HEK293 (cell line): ENCODE measurements at regions not wholly inside any gene's neighbourhood (a gene's known extent, or its start where the extent isn't known, plus 50 kb on each side); places are given as distances from the start of the nearest gene placed in this dataset.

Source experiments
- AEBP2 ChIP-seq: fragments of 450-650 bp; formaldehyde crosslinking; IDR thresholded peaks from 2 replicates; pipeline ENCODE4 v1.5.1; 2016; ENCODE audit warnings: missing biosample characterization, missing genetic modification characterization, borderline replicate concordance
- CTCF ChIP-seq: fragments of 450-650 bp; formaldehyde crosslinking; IDR thresholded peaks from 2 replicates; pipeline ENCODE4 v1.5.1; 2016; ENCODE audit warnings: missing biosample characterization, missing genetic modification characterization
- INSM2 ChIP-seq: fragments of 450-650 bp; formaldehyde crosslinking; IDR thresholded peaks from 2 replicates; pipeline ENCODE4 v1.5.1; 2016; ENCODE audit warnings: missing biosample characterization, missing genetic modification characterization
- KLF1 ChIP-seq: fragments of 450-650 bp; formaldehyde crosslinking; IDR thresholded peaks from 2 replicates; pipeline ENCODE4 v1.5.1; 2016; ENCODE audit warnings: missing biosample characterization, missing genetic modification characterization
- MZF1 ChIP-seq: fragments of 450-650 bp; formaldehyde crosslinking; IDR thresholded peaks from 2 replicates; pipeline ENCODE4 v1.5.1; 2017; ENCODE audit warnings: missing biosample characterization, missing genetic modification characterization, borderline replicate concordance
- OVOL3 ChIP-seq: fragments of 450-650 bp; formaldehyde crosslinking; IDR thresholded peaks from 2 replicates; pipeline ENCODE4 v1.5.1; 2016; ENCODE audit warnings: missing biosample characterization, missing genetic modification characterization
- PRDM4 ChIP-seq: fragments of 450-650 bp; formaldehyde crosslinking; IDR thresholded peaks from 2 replicates; pipeline ENCODE4 v1.5.1; 2017; ENCODE audit warnings: missing biosample characterization, missing genetic modification characterization
- SALL2 ChIP-seq: fragments of 450-650 bp; formaldehyde crosslinking; IDR thresholded peaks from 2 replicates; pipeline ENCODE4 v1.5.0; 2017; ENCODE audit warnings: missing biosample characterization, mild to moderate bottlenecking, missing genetic modification characterization, borderline replicate concordance
- ZBTB17 ChIP-seq: fragments of 450-650 bp; formaldehyde crosslinking; IDR thresholded peaks from 2 replicates; pipeline ENCODE4 v1.5.1; 2016; ENCODE audit warnings: missing biosample characterization, missing genetic modification characterization
- ZBTB26 ChIP-seq: fragments of 450-650 bp; formaldehyde crosslinking; optimal IDR thresholded peaks from 2 replicates; pipeline ENCODE3; 2016; ENCODE audit warnings: missing biosample characterization, mild to moderate bottlenecking, missing genetic modification characterization
- ZBTB48 ChIP-seq: fragments of 450-650 bp; formaldehyde crosslinking; IDR thresholded peaks from 2 replicates; pipeline ENCODE4 v1.5.1; 2016; ENCODE audit warnings: missing biosample characterization, missing genetic modification characterization
- ZNF138 ChIP-seq: fragments of 450-650 bp; formaldehyde crosslinking; IDR thresholded peaks from 2 replicates; pipeline ENCODE4 v1.5.1; 2016; ENCODE audit warnings: missing biosample characterization, missing genetic modification characterization, borderline replicate concordance
- ZNF140 ChIP-seq: fragments of 450-650 bp; formaldehyde crosslinking; IDR thresholded peaks from 2 replicates; pipeline ENCODE4 v1.5.1; 2016; ENCODE audit warnings: missing biosample characterization, missing genetic modification characterization
- ZNF146 ChIP-seq: fragments of 450-650 bp; formaldehyde crosslinking; IDR thresholded peaks from 2 replicates; pipeline ENCODE4 v1.5.1; 2016; ENCODE audit warnings: missing biosample characterization, missing genetic modification characterization
- ZNF169 ChIP-seq: fragments of 450-650 bp; formaldehyde crosslinking; IDR thresholded peaks from 2 replicates; pipeline ENCODE4 v1.5.1; 2016; ENCODE audit warnings: missing biosample characterization, missing genetic modification characterization
- ZNF175 ChIP-seq: fragments of 450-650 bp; formaldehyde crosslinking; IDR thresholded peaks from 2 replicates; pipeline ENCODE4 v1.5.1; 2016; ENCODE audit warnings: missing biosample characterization, missing genetic modification characterization
- ZNF239 ChIP-seq: fragments of 450-650 bp; formaldehyde crosslinking; IDR thresholded peaks from 2 replicates; pipeline ENCODE4 v1.5.1; 2016; ENCODE audit warnings: missing biosample characterization, missing genetic modification characterization
- ZNF280C ChIP-seq: fragments of 450-650 bp; formaldehyde crosslinking; IDR thresholded peaks from 2 replicates; pipeline ENCODE4 v1.5.1; 2016; ENCODE audit warnings: missing biosample characterization, missing genetic modification characterization
- ZNF324 ChIP-seq: fragments of 450-650 bp; formaldehyde crosslinking; IDR thresholded peaks from 2 replicates; pipeline ENCODE4 v1.5.1; 2016; ENCODE audit warnings: missing biosample characterization, missing genetic modification characterization
- ZNF48 ChIP-seq: fragments of 450-650 bp; formaldehyde crosslinking; IDR thresholded peaks from 2 replicates; pipeline ENCODE4 v1.5.1; 2016; ENCODE audit warnings: missing biosample characterization, missing genetic modification characterization
- ZNF558 ChIP-seq: fragments of 450-650 bp; formaldehyde crosslinking; IDR thresholded peaks from 2 replicates; pipeline ENCODE4 v1.5.1; 2016; ENCODE audit warnings: missing biosample characterization, missing genetic modification characterization
- ZNF585B ChIP-seq: fragments of 450-650 bp; formaldehyde crosslinking; IDR thresholded peaks from 2 replicates; pipeline ENCODE4 v1.5.1; 2016; ENCODE audit warnings: missing biosample characterization, missing genetic modification characterization
- ZNF596 ChIP-seq: fragments of 450-650 bp; IDR thresholded peaks from 2 replicates; pipeline ENCODE4 v1.5.0; 2018; ENCODE audit warnings: missing biosample characterization, mild to moderate bottlenecking, missing genetic modification characterization, moderate library complexity
- ZNF621 ChIP-seq: fragments of 450-650 bp; formaldehyde crosslinking; IDR thresholded peaks from 2 replicates; pipeline ENCODE4 v1.5.1; 2017; ENCODE audit warnings: missing biosample characterization, missing genetic modification characterization
- ZNF660 ChIP-seq: fragments of 450-650 bp; IDR thresholded peaks from 2 replicates; pipeline ENCODE4 v1.5.1; 2018; ENCODE audit warnings: missing biosample characterization, mild to moderate bottlenecking, missing genetic modification characterization
- ZNF704 ChIP-seq: fragments of 450-650 bp; formaldehyde crosslinking; IDR thresholded peaks from 2 replicates; pipeline ENCODE4 v1.5.1; 2016; ENCODE audit warnings: missing biosample characterization, missing genetic modification characterization
- ZNF776 ChIP-seq: fragments of 450-650 bp; formaldehyde crosslinking; IDR thresholded peaks from 2 replicates; pipeline ENCODE4 v1.5.0; 2017; ENCODE audit warnings: missing biosample characterization, missing genetic modification characterization, borderline replicate concordance
- ZNF792 ChIP-seq: fragments of 450-650 bp; formaldehyde crosslinking; IDR thresholded peaks from 2 replicates; pipeline ENCODE4 v1.5.1; 2016; ENCODE audit warnings: missing biosample characterization, missing genetic modification characterization

GRCh38 chr4:110904435-110905065, 281.7 kb upstream of the PITX2 start (continued):
- TF ChIP-seq ZNF138 (tag by site-specific recombination) (no peak), AEBP2 (tag by site-specific recombination) (peak; percentile 70; the same call in 1 of the 2 replicates), ZNF704 (tag by site-specific recombination) (no peak), ZBTB26 (tag by site-specific recombination) (no peak), ZNF146 (tag by site-specific recombination) (peak; percentile 55), ZNF239 (tag by site-specific recombination) (no peak), ZNF280C (tag by site-specific recombination) (no peak), MZF1 (no peak; the same call in 1 of the 2 replicates), ZNF621 (tag by site-specific recombination) (no peak), ZNF169 (no peak), ZNF324 (tag by site-specific recombination) (no peak), ZNF776 (peak; percentile 90), INSM2 (peak; percentile 96), ZNF596 (peak; percentile 80), ZNF140 (no peak; the same call in 1 of the 2 replicates), ZNF660 (tag by site-specific recombination) (peak; percentile 84), ZBTB48 (no peak), SALL2 (tag by site-specific recombination) (0 out of 2 replicates have a peak, but pooled peaks have one; percentile 20), ZNF585B (tag by site-specific recombination) (no peak), ZNF792 (tag by site-specific recombination) (no peak), OVOL3 (peak; percentile 98), PRDM4 (tag by site-specific recombination) (peak; percentile 97), CTCF (tag by site-specific recombination) (no peak), ZBTB17 (peak; percentile 78), KLF1 (tag by site-specific recombination) (no peak), ZNF48 (tag by site-specific recombination) (no peak), ZNF175 (tag by site-specific recombination) (no peak), ZNF558 (tag by site-specific recombination) (no peak)
